OCI-LY7 (cell line): ENCODE measurements at regions not wholly inside any gene's neighbourhood (a gene's known extent, or its start where the extent isn't known, plus 50 kb on each side); places are given as distances from the start of the nearest gene placed in this dataset.

Experiments used
- CTCF ChIP-seq: fragments of 200-600 bp; sonication (generic); conservative IDR thresholded peaks from 2 replicates; pipeline ENCODE4 v1.5.1; 2014; ENCODE audit warnings: mild to moderate bottlenecking, antibody characterized with exemption, low read length, moderate library complexity, mixed read lengths
- EZH2phosphoT487 ChIP-seq: fragments of 200-600 bp; sonication (generic); IDR thresholded peaks from 2 replicates; pipeline ENCODE4 v1.6.1; 2018; ENCODE audit warnings: low read depth, borderline replicate concordance, mild to moderate bottlenecking, mixed run types, antibody characterized with exemption, low read length, moderate library complexity, mixed read lengths

- no peak for TF ChIP-seq CTCF
- TF ChIP-seq EZH2phosphoT487, result no peak
Observed at GRCh38 chr7:24464861-24465260, 108.4 kb upstream of the PALS2 start.
